GM23338 (cell line): ENCODE measurements at regions not wholly inside any gene's neighbourhood (a gene's known extent, or its start where the extent isn't known, plus 50 kb on each side); places are given as distances from the start of the nearest gene placed in this dataset.

ENCODE experiments used
- ATAC-seq: fragments of 200-7000 bp; cut with Tn5 transposase; 3 replicates; pipeline ENCODE4 v1.9.1; 2020
- DNase-seq: peaks from one replicate; pipeline ENCODE4 v3.0.0-alpha.2; 2015; ENCODE audit warnings: low spot score
- H2AFZ ChIP-seq: fragments of 200-600 bp; sonication (generic); 2 replicates; pipeline ENCODE4 v1.8.0; 2016; ENCODE audit warnings: antibody characterized with exemption, mild to moderate bottlenecking, moderate library complexity
- H3F3A ChIP-seq: fragments of 200-600 bp; sonication (generic); replicated peaks from 2 replicates; pipeline ENCODE4 v1.8.0; 2017; ENCODE audit warnings: antibody characterized with exemption, mixed run types, low read depth
- H3K27ac ChIP-seq: fragments of 200-600 bp; sonication (generic); 2 replicates; pipeline ENCODE4 v1.6.1; 2016; ENCODE audit warnings: low read depth
- H3K27me3 ChIP-seq: fragments of 200-600 bp; sonication (generic); 2 replicates; pipeline ENCODE4 v1.8.0; 2016; ENCODE audit warnings: mild to moderate bottlenecking, mixed run types, moderate library complexity; ENCODE audit not compliant: insufficient read depth
- H3K36me3 ChIP-seq: fragments of 200-600 bp; sonication (generic); 2 replicates; pipeline ENCODE4 v1.8.0; 2016; ENCODE audit warnings: mild to moderate bottlenecking; ENCODE audit not compliant: insufficient read depth
- H3K4me1 ChIP-seq: fragments of 200-600 bp; sonication (generic); 2 replicates; pipeline ENCODE4 v1.8.0; 2016; ENCODE audit warnings: mild to moderate bottlenecking, moderate library complexity; ENCODE audit not compliant: insufficient read depth
- H3K4me2 ChIP-seq: fragments of 200-600 bp; sonication (generic); 2 replicates; pipeline ENCODE4 v1.7.1; 2017; ENCODE audit warnings: mixed run types
- H3K4me3 ChIP-seq: fragments of 200-600 bp; sonication (generic); 2 replicates; pipeline ENCODE4 v1.6.1; 2016; ENCODE audit warnings: mixed run types
- H3K79me2 ChIP-seq: fragments of 200-600 bp; sonication (generic); replicated peaks from 2 replicates; pipeline ENCODE4 v1.8.0; 2017; ENCODE audit warnings: mild to moderate bottlenecking; ENCODE audit not compliant: insufficient read depth
- H3K9me2 ChIP-seq: fragments of 200-600 bp; sonication (generic); 2 replicates; pipeline ENCODE4 v1.8.0; 2017; ENCODE audit not compliant: insufficient read depth
- H4K20me1 ChIP-seq: fragments of 200-600 bp; sonication (generic); replicated peaks from 2 replicates; pipeline ENCODE4 v1.8.0; 2017; ENCODE audit warnings: mild to moderate bottlenecking; ENCODE audit not compliant: insufficient read depth
- H3K27ac Mint-ChIP-seq: 2 replicates; pipeline ENCODE4 v1.8.0; 2020; ENCODE audit warnings: inconsistent platforms, mild to moderate bottlenecking, moderate library complexity, mixed read lengths
- H3K27me3 Mint-ChIP-seq: 3 replicates; pipeline ENCODE4 v1.8.0; 2022; ENCODE audit warnings: low read depth, mild to moderate bottlenecking, moderate library complexity, mixed read lengths, inconsistent platforms; ENCODE audit not compliant: insufficient read depth, poor library complexity
- H3K36me3 Mint-ChIP-seq: 3 replicates; pipeline ENCODE4 v1.8.0; 2021; ENCODE audit warnings: low read depth, mild to moderate bottlenecking, inconsistent platforms, moderate library complexity, mixed read lengths
- H3K4me1 Mint-ChIP-seq: 3 replicates; pipeline ENCODE4 v1.8.0; 2020; ENCODE audit warnings: mild to moderate bottlenecking, inconsistent platforms, mixed read lengths
- H3K4me3 Mint-ChIP-seq: 3 replicates; pipeline ENCODE4 v1.8.0; 2021; ENCODE audit warnings: moderate library complexity, mild to moderate bottlenecking, inconsistent platforms, mixed read lengths
- H3K9me3 Mint-ChIP-seq: 3 replicates; pipeline ENCODE4 v1.8.0; 2020; ENCODE audit warnings: moderate library complexity, mild to moderate bottlenecking, inconsistent platforms, mixed read lengths
- CREB1 ChIP-seq: fragments of 250-450 bp; sonication (Bioruptor Pico); IDR thresholded peaks from 2 replicates; pipeline ENCODE4 v1.5.0; 2020; ENCODE audit warnings: low read depth, mild to moderate bottlenecking, moderate library complexity
- EZH2 ChIP-seq: fragments of 200-600 bp; sonication (generic); IDR thresholded peaks from one replicate; pipeline ENCODE4 v1.8.0; 2017; ENCODE audit warnings: antibody characterized with exemption, mild to moderate bottlenecking, low read depth; ENCODE audit not compliant: unreplicated experiment
- EZH2phosphoT487 ChIP-seq: fragments of 200-600 bp; sonication (generic); IDR thresholded peaks from one replicate; pipeline ENCODE4 v1.8.1; 2018; ENCODE audit warnings: antibody characterized with exemption; ENCODE audit not compliant: unreplicated experiment
- JUNB ChIP-seq: IDR thresholded peaks from one replicate; pipeline ENCODE4 v1.6.1; 2016; ENCODE audit warnings: antibody characterized with exemption; ENCODE audit not compliant: unreplicated experiment
- NANOG ChIP-seq: IDR thresholded peaks from 2 replicates; pipeline ENCODE4 v1.6.1; 2016; ENCODE audit warnings: antibody characterized with exemption, borderline replicate concordance
- POLR2AphosphoS5 ChIP-seq: IDR thresholded peaks from 2 replicates; pipeline ENCODE4 v1.6.1; 2016; ENCODE audit warnings: antibody characterized with exemption, low read depth
- STAT1 ChIP-seq: IDR thresholded peaks from one replicate; pipeline ENCODE4 v1.6.1; 2016; ENCODE audit warnings: antibody characterized with exemption; ENCODE audit not compliant: unreplicated experiment
- ZNF114 ChIP-seq: fragments of 250-450 bp; sonication (Bioruptor Pico); IDR thresholded peaks from 2 replicates; pipeline ENCODE4 v1.5.0; 2020; ENCODE audit warnings: mild to moderate bottlenecking, moderate library complexity
- ZNF331 ChIP-seq: fragments of 250-450 bp; sonication (Bioruptor Pico); IDR thresholded peaks from 2 replicates; pipeline ENCODE4 v1.5.0; 2020; ENCODE audit warnings: low read depth, mild to moderate bottlenecking, moderate library complexity
- TF ChIP-seq, protein P1 (sequence below): fragments of 250-450 bp; sonication (Bioruptor Pico); IDR thresholded peaks from 2 replicates; pipeline ENCODE4 v1.5.0; 2020; ENCODE audit warnings: mild to moderate bottlenecking, moderate library complexity
- TF ChIP-seq, protein P2 (sequence below): IDR thresholded peaks from 2 replicates; pipeline ENCODE4 v1.6.1; 2016; ENCODE audit warnings: antibody characterized with exemption
- TF ChIP-seq, protein P3 (sequence below), 2 experiments: fragments of 200-600 bp in 1 of 2; sonication (generic) in 1 of 2; conservative IDR thresholded peaks; 2 replicates each; pipeline versions ENCODE4 v1.5.1 to v1.6.1; 2016 to 2017; ENCODE audit warnings: antibody characterized with exemption in 2 of 2, low read depth in 2 of 2, mild to moderate bottlenecking in 2 of 2, moderate library complexity in 1 of 2

DNA sequence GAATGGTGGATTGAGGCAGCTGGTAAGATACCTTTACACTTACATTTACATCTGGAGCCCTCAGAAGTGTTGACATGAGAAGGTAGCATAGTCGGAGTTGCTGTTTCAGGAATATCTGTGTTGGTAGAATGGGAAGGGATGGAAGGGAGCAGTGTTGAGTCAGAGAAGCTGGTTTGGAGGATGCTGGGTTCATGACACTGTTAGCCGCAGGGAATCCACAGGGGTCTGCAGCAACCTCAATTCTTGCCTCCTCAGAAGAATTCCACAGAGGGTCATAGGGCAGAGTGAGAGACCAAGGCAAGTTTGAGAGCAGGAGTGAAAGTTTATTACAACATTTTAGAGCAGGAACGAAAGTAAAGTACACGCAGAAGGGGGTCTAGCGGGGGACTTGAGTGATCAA, 536.8 kb downstream of the QKI start:
- no peaks in the 10 kb centered on the region for H3F3A ChIP-seq
- ATAC-seq = no peak
- no peak overlapping the region for H3K27ac ChIP-seq
- no peaks in the 10 kb centered on the region for H3K36me3 ChIP-seq
- TF ChIP-seq ZNF114 (CRISPR knock-in tag) = no peak
- TF ChIP-seq NANOG = no peak
- TF ChIP-seq CREB1 (CRISPR knock-in tag) = no peak
- peaks cover 4% of the 10 kb centered on the region; the same call in 1 of the 3 replicates for H3K36me3 Mint-ChIP-seq
- H4K20me1 ChIP-seq = no peaks in the 10 kb centered on the region
- H3K9me2 ChIP-seq = peaks cover 2% of the 10 kb centered on the region; the same call in 1 of the 2 replicates
- no peak overlapping the region for H3K4me3 Mint-ChIP-seq
- H3K79me2 ChIP-seq = no peaks in the 10 kb centered on the region
- no peak overlapping the region for H3K4me3 ChIP-seq
- peaks cover 6% of the 10 kb centered on the region for H3K27me3 Mint-ChIP-seq
- no peak overlapping the region for H3K4me2 ChIP-seq
- H3K9me3 Mint-ChIP-seq = no peaks in the 10 kb centered on the region; the same call in 2 of the 3 replicates
- no peak for DNase-seq
- peaks cover 37% of the 10 kb centered on the region for H3K4me1 Mint-ChIP-seq
- H3K27me3 ChIP-seq = no peaks in the 10 kb centered on the region
- peaks cover 19% of the 10 kb centered on the region for H3K4me1 ChIP-seq
- 0 out of 2 replicates have a peak overlapping the region, but pooled peaks have one; percentile 27 for H3K27ac Mint-ChIP-seq
- H2AFZ ChIP-seq = no peak overlapping the region

DNA sequence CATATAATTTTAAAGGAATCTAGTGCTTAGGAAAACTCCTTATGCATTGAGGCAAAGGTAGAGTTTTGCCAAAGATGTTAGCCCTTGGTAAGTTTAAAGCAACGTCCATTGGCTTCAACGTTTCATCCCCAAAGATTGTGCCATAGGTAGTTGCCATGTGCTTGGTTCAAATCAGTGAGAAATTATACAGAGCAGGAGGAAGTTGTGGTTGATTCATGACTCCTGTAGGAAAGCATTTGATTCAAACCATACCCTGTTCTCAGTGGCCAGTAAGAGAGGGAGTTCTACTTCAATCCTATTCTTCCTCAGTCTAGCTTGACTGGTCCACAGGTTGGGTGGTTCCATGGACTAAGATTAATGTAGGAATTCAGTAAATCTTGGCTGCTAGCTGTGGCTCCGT, 535.6 kb downstream of the QKI start:
- Histone ChIP-seq H3K36me3 (no peaks in the 10 kb centered on the region), H3K9me2 (peaks cover 2% of the 10 kb centered on the region; the same call in 1 of the 2 replicates), H3K27ac (no peak overlapping the region), H3F3A (no peaks in the 10 kb centered on the region), H3K4me1 (peaks cover 31% of the 10 kb centered on the region), H2AFZ (peak overlapping the region; percentile 86; the same call in 1 of the 2 replicates), H4K20me1 (no peaks in the 10 kb centered on the region), H3K4me2 (no peak overlapping the region), H3K4me3 (no peak overlapping the region), H3K79me2 (no peaks in the 10 kb centered on the region), H3K27me3 (no peaks in the 10 kb centered on the region)
- ATAC-seq (no peak), DNase-seq (no peak)
- no peak overlapping the region for H3K27ac Mint-ChIP-seq
- H3K4me1 Mint-ChIP-seq = peaks cover 46% of the 10 kb centered on the region
- H3K4me3 Mint-ChIP-seq = no peak overlapping the region
- peaks cover 4% of the 10 kb centered on the region; the same call in 1 of the 3 replicates for H3K36me3 Mint-ChIP-seq
- H3K9me3 Mint-ChIP-seq = no peaks in the 10 kb centered on the region
- TF ChIP-seq JUNB (no peak), CREB1 (CRISPR knock-in tag) (no peak), ZNF114 (CRISPR knock-in tag) (no peak), NANOG (no peak), POLR2AphosphoS5 (no peak), EZH2phosphoT487 (no peak), STAT1 (no peak), EZH2 (no peak), ZNF331 (CRISPR knock-in tag) (no peak)
- TF ChIP-seq, protein P1, sequence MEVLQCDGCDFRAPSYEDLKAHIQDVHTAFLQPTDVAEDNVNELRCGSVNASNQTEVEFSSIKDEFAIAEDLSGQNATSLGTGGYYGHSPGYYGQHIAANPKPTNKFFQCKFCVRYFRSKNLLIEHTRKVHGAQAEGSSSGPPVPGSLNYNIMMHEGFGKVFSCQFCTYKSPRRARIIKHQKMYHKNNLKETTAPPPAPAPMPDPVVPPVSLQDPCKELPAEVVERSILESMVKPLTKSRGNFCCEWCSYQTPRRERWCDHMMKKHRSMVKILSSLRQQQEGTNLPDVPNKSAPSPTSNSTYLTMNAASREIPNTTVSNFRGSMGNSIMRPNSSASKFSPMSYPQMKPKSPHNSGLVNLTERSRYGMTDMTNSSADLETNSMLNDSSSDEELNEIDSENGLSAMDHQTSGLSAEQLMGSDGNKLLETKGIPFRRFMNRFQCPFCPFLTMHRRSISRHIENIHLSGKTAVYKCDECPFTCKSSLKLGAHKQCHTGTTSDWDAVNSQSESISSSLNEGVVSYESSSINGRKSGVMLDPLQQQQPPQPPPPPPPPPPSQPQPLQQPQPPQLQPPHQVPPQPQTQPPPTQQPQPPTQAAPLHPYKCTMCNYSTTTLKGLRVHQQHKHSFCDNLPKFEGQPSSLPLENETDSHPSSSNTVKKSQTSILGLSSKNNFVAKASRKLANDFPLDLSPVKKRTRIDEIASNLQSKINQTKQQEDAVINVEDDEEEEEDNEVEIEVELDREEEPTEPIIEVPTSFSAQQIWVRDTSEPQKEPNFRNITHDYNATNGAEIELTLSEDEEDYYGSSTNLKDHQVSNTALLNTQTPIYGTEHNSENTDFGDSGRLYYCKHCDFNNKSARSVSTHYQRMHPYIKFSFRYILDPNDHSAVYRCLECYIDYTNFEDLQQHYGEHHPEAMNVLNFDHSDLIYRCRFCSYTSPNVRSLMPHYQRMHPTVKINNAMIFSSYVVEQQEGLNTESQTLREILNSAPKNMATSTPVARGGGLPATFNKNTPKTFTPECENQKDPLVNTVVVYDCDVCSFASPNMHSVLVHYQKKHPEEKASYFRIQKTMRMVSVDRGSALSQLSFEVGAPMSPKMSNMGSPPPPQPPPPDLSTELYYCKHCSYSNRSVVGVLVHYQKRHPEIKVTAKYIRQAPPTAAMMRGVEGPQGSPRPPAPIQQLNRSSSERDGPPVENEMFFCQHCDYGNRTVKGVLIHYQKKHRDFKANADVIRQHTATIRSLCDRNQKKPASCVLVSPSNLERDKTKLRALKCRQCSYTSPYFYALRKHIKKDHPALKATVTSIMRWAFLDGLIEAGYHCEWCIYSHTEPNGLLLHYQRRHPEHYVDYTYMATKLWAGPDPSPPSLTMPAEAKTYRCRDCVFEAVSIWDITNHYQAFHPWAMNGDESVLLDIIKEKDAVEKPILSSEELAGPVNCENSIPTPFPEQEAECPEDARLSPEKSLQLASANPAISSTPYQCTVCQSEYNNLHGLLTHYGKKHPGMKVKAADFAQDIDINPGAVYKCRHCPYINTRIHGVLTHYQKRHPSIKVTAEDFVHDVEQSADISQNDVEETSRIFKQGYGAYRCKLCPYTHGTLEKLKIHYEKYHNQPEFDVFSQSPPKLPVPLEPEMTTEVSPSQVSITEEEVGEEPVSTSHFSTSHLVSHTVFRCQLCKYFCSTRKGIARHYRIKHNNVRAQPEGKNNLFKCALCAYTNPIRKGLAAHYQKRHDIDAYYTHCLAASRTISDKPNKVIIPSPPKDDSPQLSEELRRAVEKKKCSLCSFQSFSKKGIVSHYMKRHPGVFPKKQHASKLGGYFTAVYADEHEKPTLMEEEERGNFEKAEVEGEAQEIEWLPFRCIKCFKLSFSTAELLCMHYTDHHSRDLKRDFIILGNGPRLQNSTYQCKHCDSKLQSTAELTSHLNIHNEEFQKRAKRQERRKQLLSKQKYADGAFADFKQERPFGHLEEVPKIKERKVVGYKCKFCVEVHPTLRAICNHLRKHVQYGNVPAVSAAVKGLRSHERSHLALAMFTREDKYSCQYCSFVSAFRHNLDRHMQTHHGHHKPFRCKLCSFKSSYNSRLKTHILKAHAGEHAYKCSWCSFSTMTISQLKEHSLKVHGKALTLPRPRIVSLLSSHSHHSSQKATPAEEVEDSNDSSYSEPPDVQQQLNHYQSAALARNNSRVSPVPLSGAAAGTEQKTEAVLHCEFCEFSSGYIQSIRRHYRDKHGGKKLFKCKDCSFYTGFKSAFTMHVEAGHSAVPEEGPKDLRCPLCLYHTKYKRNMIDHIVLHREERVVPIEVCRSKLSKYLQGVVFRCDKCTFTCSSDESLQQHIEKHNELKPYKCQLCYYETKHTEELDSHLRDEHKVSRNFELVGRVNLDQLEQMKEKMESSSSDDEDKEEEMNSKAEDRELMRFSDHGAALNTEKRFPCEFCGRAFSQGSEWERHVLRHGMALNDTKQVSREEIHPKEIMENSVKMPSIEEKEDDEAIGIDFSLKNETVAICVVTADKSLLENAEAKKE (CRISPR knock-in tag) = no peak
- TF ChIP-seq, protein P2, sequence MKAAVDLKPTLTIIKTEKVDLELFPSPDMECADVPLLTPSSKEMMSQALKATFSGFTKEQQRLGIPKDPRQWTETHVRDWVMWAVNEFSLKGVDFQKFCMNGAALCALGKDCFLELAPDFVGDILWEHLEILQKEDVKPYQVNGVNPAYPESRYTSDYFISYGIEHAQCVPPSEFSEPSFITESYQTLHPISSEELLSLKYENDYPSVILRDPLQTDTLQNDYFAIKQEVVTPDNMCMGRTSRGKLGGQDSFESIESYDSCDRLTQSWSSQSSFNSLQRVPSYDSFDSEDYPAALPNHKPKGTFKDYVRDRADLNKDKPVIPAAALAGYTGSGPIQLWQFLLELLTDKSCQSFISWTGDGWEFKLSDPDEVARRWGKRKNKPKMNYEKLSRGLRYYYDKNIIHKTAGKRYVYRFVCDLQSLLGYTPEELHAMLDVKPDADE = no peak
- TF ChIP-seq, protein P3, sequence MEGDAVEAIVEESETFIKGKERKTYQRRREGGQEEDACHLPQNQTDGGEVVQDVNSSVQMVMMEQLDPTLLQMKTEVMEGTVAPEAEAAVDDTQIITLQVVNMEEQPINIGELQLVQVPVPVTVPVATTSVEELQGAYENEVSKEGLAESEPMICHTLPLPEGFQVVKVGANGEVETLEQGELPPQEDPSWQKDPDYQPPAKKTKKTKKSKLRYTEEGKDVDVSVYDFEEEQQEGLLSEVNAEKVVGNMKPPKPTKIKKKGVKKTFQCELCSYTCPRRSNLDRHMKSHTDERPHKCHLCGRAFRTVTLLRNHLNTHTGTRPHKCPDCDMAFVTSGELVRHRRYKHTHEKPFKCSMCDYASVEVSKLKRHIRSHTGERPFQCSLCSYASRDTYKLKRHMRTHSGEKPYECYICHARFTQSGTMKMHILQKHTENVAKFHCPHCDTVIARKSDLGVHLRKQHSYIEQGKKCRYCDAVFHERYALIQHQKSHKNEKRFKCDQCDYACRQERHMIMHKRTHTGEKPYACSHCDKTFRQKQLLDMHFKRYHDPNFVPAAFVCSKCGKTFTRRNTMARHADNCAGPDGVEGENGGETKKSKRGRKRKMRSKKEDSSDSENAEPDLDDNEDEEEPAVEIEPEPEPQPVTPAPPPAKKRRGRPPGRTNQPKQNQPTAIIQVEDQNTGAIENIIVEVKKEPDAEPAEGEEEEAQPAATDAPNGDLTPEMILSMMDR (conservative IDR thresholded peaks at IDR 0.05; ENCODE audit: low read depth in 2 of 2) = no peak
- peaks cover 6% of the 10 kb centered on the region for H3K27me3 Mint-ChIP-seq
